Thyroid gland (tissue), 4 donors: ENCODE measurements at regions not wholly inside any gene's neighbourhood (a gene's known extent, or its start where the extent isn't known, plus 50 kb on each side); places are given as distances from the start of the nearest gene placed in this dataset.
A peak's percentile ranks its signal among the peaks of the same experiment; 100 is the strongest.

ENCODE experiments used
- POLR2A ChIP-seq, 2 donors: fragments of 450-650 bp; IDR thresholded peaks; one replicate each; pipeline ENCODE4 v1.6.1; 2017; ENCODE audit warnings: antibody characterized with exemption in 2 of 2, mild to moderate bottlenecking in 2 of 2, moderate library complexity in 1 of 2
- TF ChIP-seq, protein P1 (sequence below), 6 experiments: fragments of 200-600 bp in 3 of 6; fragments of 450-650 bp in 3 of 6; sonication (generic) in 3 of 6; IDR thresholded peaks; one replicate each; pipeline ENCODE4 v1.5.1; 2016 to 2019; ENCODE audit warnings: antibody characterized with exemption in 6 of 6, mild to moderate bottlenecking in 2 of 6, inconsistent platforms in 1 of 6, moderate library complexity in 1 of 6

DNA sequence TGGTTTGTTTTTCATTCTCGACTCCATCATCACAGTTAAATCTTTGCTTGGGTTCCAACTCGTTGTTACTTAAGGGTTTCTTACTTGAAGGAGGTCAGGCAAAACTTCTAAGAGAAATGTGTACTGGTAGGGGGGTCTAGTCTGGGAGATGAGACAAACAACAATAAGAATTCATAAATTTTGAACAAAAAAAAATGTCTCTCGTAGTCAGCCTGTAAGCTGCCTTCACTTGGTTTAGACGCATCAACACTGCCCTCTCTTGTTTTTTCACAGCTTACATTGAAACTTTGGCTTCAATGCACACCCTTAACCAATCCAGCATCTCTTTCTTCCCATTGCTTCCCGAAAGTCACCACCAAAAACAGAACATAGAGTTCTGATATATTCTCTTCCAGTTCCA, 576.4 kb upstream of the PIK3C3 start:
- TF ChIP-seq, protein P1, sequence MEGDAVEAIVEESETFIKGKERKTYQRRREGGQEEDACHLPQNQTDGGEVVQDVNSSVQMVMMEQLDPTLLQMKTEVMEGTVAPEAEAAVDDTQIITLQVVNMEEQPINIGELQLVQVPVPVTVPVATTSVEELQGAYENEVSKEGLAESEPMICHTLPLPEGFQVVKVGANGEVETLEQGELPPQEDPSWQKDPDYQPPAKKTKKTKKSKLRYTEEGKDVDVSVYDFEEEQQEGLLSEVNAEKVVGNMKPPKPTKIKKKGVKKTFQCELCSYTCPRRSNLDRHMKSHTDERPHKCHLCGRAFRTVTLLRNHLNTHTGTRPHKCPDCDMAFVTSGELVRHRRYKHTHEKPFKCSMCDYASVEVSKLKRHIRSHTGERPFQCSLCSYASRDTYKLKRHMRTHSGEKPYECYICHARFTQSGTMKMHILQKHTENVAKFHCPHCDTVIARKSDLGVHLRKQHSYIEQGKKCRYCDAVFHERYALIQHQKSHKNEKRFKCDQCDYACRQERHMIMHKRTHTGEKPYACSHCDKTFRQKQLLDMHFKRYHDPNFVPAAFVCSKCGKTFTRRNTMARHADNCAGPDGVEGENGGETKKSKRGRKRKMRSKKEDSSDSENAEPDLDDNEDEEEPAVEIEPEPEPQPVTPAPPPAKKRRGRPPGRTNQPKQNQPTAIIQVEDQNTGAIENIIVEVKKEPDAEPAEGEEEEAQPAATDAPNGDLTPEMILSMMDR (IDR thresholded peaks at IDR 0.05) = peak in 3 of 6 experiments; percentile 7 to 19 (median 16)
- no peak for TF ChIP-seq POLR2A (IDR thresholded peaks at IDR 0.05)
